ENCODE measurements at regions not wholly inside any gene's neighbourhood (a gene's known extent, or its start where the extent isn't known, plus 50 kb on each side); places are given as distances from the start of the nearest gene placed in this dataset.

DNA sequence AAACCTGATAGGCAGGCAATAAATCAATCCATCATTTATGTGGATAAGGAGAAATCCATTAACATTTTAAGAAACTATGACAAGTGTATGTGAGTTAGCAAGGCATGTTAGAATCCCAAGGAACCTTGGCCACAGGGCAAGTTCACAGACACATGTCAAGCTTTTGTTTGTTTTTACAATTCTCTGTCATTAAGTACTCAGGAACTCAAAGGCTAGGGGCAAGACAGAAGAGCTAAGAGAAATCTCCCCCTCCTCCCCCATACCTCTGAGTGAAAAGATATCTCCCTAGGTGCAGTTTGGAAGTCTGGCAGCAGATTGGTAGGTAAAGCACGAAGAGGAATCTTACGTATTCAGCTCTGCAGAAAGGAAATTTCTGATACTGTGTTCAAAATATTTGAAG is 348.1 kb downstream of the IRS1 start:
- TF ChIP-seq, protein P1, sequence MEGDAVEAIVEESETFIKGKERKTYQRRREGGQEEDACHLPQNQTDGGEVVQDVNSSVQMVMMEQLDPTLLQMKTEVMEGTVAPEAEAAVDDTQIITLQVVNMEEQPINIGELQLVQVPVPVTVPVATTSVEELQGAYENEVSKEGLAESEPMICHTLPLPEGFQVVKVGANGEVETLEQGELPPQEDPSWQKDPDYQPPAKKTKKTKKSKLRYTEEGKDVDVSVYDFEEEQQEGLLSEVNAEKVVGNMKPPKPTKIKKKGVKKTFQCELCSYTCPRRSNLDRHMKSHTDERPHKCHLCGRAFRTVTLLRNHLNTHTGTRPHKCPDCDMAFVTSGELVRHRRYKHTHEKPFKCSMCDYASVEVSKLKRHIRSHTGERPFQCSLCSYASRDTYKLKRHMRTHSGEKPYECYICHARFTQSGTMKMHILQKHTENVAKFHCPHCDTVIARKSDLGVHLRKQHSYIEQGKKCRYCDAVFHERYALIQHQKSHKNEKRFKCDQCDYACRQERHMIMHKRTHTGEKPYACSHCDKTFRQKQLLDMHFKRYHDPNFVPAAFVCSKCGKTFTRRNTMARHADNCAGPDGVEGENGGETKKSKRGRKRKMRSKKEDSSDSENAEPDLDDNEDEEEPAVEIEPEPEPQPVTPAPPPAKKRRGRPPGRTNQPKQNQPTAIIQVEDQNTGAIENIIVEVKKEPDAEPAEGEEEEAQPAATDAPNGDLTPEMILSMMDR (IDR thresholded peaks at IDR 0.05): no peak

DNA sequence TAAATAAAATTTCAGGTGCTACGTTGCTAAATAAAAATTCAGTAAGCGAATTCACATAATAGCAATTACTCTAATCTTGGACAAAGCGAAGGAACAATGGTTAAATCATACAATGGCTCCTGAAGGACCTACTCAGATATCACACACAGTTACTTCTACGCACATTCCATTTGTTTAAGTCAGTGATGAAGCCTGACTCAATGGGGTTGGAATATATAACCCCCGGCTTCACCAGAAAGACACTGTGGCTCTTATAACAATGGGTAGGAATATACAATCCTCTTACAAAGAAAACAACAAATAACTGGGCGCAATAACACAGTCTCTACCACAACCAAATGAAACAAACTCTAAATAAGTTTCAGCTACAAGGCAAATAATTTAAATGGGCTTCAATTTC is 349.5 kb downstream of the IRS1 start:
- TF ChIP-seq, protein P1 (IDR thresholded peaks at IDR 0.05): no peak

DNA sequence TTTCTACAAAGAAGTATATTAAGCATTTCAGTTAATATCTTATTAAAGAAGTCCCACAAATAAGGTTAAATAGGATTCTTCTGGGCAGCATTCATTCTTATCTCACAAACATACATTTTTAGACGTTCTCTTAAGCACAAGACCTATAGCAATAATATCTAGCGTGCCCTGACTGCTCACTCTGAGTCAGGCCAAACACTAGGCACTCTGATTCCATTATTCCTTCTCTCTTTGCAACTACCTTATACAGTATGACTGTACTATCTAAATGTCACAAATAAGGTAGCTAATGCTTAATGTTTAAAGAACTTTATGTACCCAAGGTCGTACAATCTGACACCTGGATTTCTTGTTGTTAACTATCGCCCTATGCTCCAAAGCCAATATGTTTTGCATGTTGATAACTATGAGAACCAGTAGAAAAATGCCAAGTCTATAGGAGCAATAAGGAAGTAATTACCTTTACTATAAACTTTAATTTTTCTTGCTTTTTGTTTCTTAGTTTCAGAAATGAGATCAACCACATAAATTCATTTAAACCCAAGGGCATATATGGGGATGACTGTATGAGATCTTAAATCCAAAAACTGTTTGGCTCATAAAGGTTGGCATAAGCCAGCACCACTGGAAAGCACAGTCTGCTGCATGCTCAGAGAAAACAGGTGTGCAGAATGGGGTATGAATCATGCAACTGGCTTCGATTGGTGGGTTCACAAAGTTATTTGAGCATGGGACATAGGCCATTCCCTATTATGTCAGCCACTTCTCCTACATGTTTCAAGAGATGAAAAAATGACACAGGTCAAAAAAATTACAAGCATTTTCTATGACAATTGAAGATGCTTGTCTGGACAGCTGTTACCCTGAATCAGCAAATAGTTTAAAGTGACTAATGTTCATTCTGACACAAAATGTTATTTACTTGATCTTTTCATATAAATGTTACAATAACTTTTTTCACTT is 352.0 kb downstream of the IRS1 start:
- TF ChIP-seq, protein P1 (IDR thresholded peaks at IDR 0.05): no peak

DNA sequence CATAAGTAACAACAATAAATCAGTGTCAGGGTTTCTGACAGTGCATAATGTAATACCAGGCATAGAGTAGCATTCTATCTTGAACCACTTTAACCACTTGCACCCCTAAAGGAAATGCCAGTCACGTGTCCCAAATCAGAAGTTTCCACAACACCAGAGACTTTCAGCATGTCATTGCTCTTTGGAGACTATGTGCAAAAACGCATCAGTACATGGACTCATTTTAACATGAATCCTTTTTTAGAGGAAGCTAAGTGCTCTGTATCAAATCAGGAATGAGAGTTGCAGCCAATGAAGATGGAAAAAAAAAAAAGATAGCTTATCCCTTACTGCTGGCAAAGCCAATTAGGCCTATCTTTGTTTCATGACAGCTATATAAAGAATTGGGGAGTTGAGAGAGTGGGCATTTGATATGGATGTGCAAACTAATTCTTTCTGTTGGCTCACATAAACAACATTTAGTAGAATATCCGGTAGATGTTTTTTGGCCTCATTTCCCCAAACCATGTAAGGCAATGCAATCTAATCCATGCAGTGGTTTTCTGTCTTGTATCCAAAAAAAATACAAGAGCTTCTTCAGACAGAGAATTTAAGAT is 353.1 kb downstream of the IRS1 start:
- TF ChIP-seq, protein P1 (IDR thresholded peaks at IDR 0.05): no peak

DNA sequence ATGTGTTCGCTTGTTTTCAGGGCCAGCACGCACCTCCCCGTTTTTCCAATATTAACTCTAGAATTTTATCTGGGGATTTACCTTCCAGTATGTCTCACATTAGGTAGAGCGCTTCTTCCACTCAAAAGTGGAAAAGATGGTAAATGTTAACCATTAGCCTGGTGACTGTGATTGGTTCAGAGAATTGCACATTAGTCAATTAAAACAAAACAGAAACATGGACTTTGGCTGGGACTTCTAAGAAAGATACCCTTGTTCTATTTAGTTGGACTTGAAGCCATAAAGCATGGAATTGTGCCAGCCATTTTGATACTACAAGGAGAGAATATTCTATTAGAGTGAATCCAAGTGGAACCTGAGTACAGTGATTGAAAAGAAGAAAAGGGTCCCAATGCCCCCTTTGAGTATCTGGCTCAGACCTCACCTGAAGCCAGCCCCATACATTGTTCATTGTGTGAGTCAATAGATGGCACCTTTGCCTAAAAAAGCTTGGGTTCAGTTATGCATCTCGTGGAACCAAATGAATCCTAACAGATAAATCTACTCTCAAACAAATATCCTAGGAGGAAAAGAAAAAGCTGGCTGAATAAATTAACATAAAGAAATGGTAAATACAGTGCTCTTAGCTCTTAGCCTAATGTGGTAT is 354.3 kb downstream of the IRS1 start:
- TF ChIP-seq, protein P1 (IDR thresholded peaks at IDR 0.05): no peak

DNA sequence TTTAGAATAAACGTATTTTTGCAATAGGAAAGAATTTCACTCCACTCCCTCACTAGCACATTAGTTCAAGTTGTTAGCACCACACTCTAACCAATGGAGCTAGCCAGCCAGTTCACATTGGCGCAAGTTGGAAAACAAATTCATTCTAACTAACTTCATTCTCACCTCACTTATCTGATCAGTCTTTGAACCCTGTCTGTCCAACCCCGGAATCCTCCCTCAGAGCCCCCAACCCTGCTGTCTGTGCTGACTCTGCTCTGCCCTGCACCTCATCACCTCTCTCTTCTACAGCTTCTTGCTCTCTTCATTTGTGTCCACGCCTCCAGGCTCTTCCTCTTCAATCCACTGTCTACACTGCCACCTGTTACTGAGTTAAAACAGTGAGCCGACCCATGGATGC is 356.5 kb downstream of the IRS1 start:
- TF ChIP-seq, protein P1 (IDR thresholded peaks at IDR 0.05): no peak

DNA sequence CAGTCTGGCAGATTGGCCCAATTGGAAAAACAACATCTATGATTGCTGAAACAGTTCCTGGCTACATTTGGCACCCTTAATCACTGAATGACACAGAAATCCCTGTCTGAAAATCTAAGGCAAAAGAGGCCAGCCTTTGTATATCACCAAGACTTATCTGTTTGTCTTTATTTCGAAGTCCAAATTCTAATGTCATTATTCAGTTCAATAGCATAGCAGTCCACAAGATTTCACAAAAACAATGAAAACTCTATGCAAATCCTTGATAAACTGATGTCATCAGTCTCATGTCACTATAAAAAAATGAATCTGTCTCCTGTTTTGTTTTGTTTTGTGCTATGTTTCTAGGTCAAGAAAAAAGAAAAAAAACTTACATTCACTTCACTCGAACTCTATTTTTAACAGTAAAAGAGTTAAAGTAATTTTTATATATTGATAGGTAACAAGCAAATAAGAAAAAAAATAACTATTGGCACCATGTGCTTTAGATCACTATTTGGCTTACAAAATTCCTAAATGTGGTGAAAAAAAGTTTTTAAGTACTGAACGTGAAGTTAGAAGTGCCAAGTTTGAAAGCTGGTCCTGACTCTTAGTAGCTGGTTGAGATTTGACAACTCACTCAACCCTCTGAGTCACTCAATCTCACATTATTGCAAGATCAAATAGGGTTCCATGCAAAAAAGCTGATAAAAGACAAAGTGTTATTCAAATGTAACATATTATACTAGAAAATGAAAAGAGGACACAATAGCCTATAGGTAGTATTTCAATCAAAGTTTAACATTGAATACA is 359.3 kb downstream of the IRS1 start:
- TF ChIP-seq, protein P1 (IDR thresholded peaks at IDR 0.05): no peak
